ENCODE measurements at regions not wholly inside any gene's neighbourhood (a gene's known extent, or its start where the extent isn't known, plus 50 kb on each side); places are given as distances from the start of the nearest gene placed in this dataset.

- Mint-ChIP-seq H3K9me3 (no peaks in the 10 kb centered on the region), H3K27ac (no peak overlapping the region), H3K4me1 (peaks cover 11% of the 10 kb centered on the region), H3K4me3 (no peak overlapping the region), H3K36me3 (ENCODE audit: low read depth) (no peaks in the 10 kb centered on the region), H3K27me3 (ENCODE audit: low read depth) (peaks cover 2% of the 10 kb centered on the region)
- TF ChIP-seq CTCF (IDR thresholded peaks at IDR 0.05; ENCODE audit: unreplicated experiment in 3 of 3) = no peak
These were observed 67.2 kb upstream of the DAP start for GRCh38 chr5:10828241-10828640.

- Mint-ChIP-seq H3K36me3 (ENCODE audit: low read depth) (no peaks in the 10 kb centered on the region), H3K4me3 (no peak overlapping the region), H3K9me3 (no peaks in the 10 kb centered on the region), H3K4me1 (peaks cover 6% of the 10 kb centered on the region), H3K27ac (no peak overlapping the region), H3K27me3 (ENCODE audit: low read depth) (peaks cover 8% of the 10 kb centered on the region)
- TF ChIP-seq CTCF (IDR thresholded peaks at IDR 0.05; ENCODE audit: unreplicated experiment in 3 of 3) = no peak
These were observed 66.5 kb upstream of the DAP start for GRCh38 chr5:10827571-10827970.

GRCh38 chr5:10826971-10827370 lies 65.9 kb upstream of the DAP start:
- Mint-ChIP-seq H3K27ac (no peak overlapping the region), H3K36me3 (ENCODE audit: low read depth) (no peaks in the 10 kb centered on the region), H3K9me3 (no peaks in the 10 kb centered on the region), H3K27me3 (ENCODE audit: low read depth) (peaks cover 13% of the 10 kb centered on the region), H3K4me3 (no peak overlapping the region), H3K4me1 (peaks cover 6% of the 10 kb centered on the region)
- no peak for TF ChIP-seq CTCF (IDR thresholded peaks at IDR 0.05; ENCODE audit: unreplicated experiment in 3 of 3)

- no peak overlapping the region for H3K27ac Mint-ChIP-seq
- H3K4me3 Mint-ChIP-seq = no peak overlapping the region
- H3K4me1 Mint-ChIP-seq = peaks cover under 1% of the 10 kb centered on the region
- TF ChIP-seq CTCF (IDR thresholded peaks at IDR 0.05; ENCODE audit: unreplicated experiment in 3 of 3) = no peak
- peaks cover 13% of the 10 kb centered on the region for H3K27me3 Mint-ChIP-seq (ENCODE audit: low read depth)
- H3K36me3 Mint-ChIP-seq (ENCODE audit: low read depth) = no peaks in the 10 kb centered on the region
- no peaks in the 10 kb centered on the region for H3K9me3 Mint-ChIP-seq
These were observed 65.0 kb upstream of the DAP start for GRCh38 chr5:10825897-10826644.

- Mint-ChIP-seq H3K4me3 (no peak overlapping the region), H3K27me3 (ENCODE audit: low read depth) (no peaks in the 10 kb centered on the region), H3K9me3 (peaks cover 26% of the 10 kb centered on the region), H3K27ac (no peak overlapping the region), H3K4me1 (no peaks in the 10 kb centered on the region), H3K36me3 (ENCODE audit: low read depth) (no peaks in the 10 kb centered on the region)
- TF ChIP-seq CTCF (IDR thresholded peaks at IDR 0.05; ENCODE audit: unreplicated experiment in 3 of 3) = no peak
These were observed 51.2 kb upstream of the DAP start for GRCh38 chr5:10812218-10812617.
